H1 (cell line): ENCODE measurements at regions not wholly inside any gene's neighbourhood (a gene's known extent, or its start where the extent isn't known, plus 50 kb on each side); places are given as distances from the start of the nearest gene placed in this dataset.

ENCODE experiments used
- CTCF ChIA-PET: fragments of 300-600 bp; sonication (Branson Sonifier 250); formaldehyde crosslinking; loops from one replicate; lab custom pipeline; 2021; ENCODE audit not compliant: partially characterized antibody; lab: Charles Lee
- POLR2A ChIA-PET: fragments of 300-600 bp; sonication (Branson Sonifier 250); formaldehyde crosslinking; loops from one replicate; lab custom pipeline; 2021; ENCODE audit warnings: inconsistent platforms; ENCODE audit not compliant: partially characterized antibody; lab: Charles Lee
- DNase-seq, 2 experiments: peaks; one replicate each; pipeline versions ENCODE4 v3.0.0 to v3.0.0-alpha.2; 2010 to 2022; ENCODE audit warnings: low spot score in 2 of 2, low read depth in 1 of 2, mixed read lengths in 1 of 2
- FAIRE-seq: peaks from 2 replicates; lab custom pipeline; 2011; peaks lifted over from hg19 to GRCh38; lab: Jason Lieb, UNC
- H2AFZ ChIP-seq: 2 replicates; pipeline ENCODE4 v1.8.1; 2012; ENCODE audit warnings: low read length, inconsistent platforms
- H2AK5ac ChIP-seq: 2 replicates; pipeline ENCODE4 v1.6.1; 2013; ENCODE audit warnings: low read depth, low read length
- H2BK120ac ChIP-seq: replicated peaks from 2 replicates; pipeline ENCODE3; 2013; ENCODE audit warnings: low read depth, low read length, inconsistent platforms
- H2BK12ac ChIP-seq: 2 replicates; pipeline ENCODE4 v1.6.1; 2013; ENCODE audit warnings: low read depth, low read length
- H2BK15ac ChIP-seq: 2 replicates; pipeline ENCODE4 v1.6.1; 2013; ENCODE audit warnings: low read length
- H2BK20ac ChIP-seq: 2 replicates; pipeline ENCODE4 v1.6.1; 2013; ENCODE audit warnings: low read length
- H2BK5ac ChIP-seq: 2 replicates; pipeline ENCODE4 v1.6.1; 2013; ENCODE audit warnings: low read depth, low read length
- H3K14ac ChIP-seq: 2 replicates; pipeline ENCODE4 v1.6.1; 2013; ENCODE audit warnings: inconsistent platforms; ENCODE audit not compliant: insufficient read length
- H3K18ac ChIP-seq: 2 replicates; pipeline ENCODE4 v1.6.1; 2013; ENCODE audit warnings: low read length; ENCODE audit errors: extremely low read depth
- H3K23ac ChIP-seq: 2 replicates; pipeline ENCODE4 v1.6.1; 2013; ENCODE audit warnings: inconsistent platforms; ENCODE audit not compliant: insufficient read length
- H3K23me2 ChIP-seq: 2 replicates; pipeline ENCODE4 v1.6.1; 2013; ENCODE audit warnings: low read depth, low read length
- H3K27ac ChIP-seq: 2 replicates; pipeline ENCODE4 v1.6.1; 2011; ENCODE audit warnings: low read depth, low read length, inconsistent platforms
- H3K27me3 ChIP-seq, 4 experiments: replicated peaks in 1 of 4; 1 replicate in 1 of 4; 2 replicates in 3 of 4; pipeline versions ENCODE4 v1.6.1 to v1.8.1; 2011 to 2013; ENCODE audit warnings: low read length in 3 of 4, mild to moderate bottlenecking in 3 of 4, inconsistent platforms in 2 of 4, mixed read lengths in 2 of 4, moderate library complexity in 1 of 4; ENCODE audit not compliant: control insufficient read depth in 3 of 4, insufficient read depth in 3 of 4; ENCODE audit errors: extremely low read depth in 1 of 4
- H3K36me3 ChIP-seq, 4 experiments: 2 replicates each; pipeline versions ENCODE4 v1.6.1 to v1.8.1; 2011 to 2013; ENCODE audit warnings: mild to moderate bottlenecking in 4 of 4, low read length in 3 of 4, moderate library complexity in 2 of 4, control low read depth in 1 of 4, inconsistent platforms in 1 of 4; ENCODE audit not compliant: insufficient read depth in 4 of 4, control insufficient read depth in 2 of 4
- H3K4ac ChIP-seq: replicated peaks from 2 replicates; pipeline ENCODE3; 2013; ENCODE audit warnings: low read length, low read depth, mixed read lengths, inconsistent platforms; ENCODE audit not compliant: insufficient read length
- H3K4me1 ChIP-seq, 4 experiments: replicated peaks in 1 of 4; 1 replicate in 1 of 4; 2 replicates in 3 of 4; pipeline versions ENCODE4 v1.6.1 to v1.8.1; 2011 to 2013; ENCODE audit warnings: low read length in 3 of 4, inconsistent platforms in 2 of 4, mixed read lengths in 1 of 4; ENCODE audit not compliant: insufficient read depth in 4 of 4, control insufficient read depth in 3 of 4
- H3K4me2 ChIP-seq, 2 experiments: 2 replicates each; pipeline versions ENCODE4 v1.6.1 to v1.8.1; 2011 to 2013; ENCODE audit warnings: low read depth in 2 of 2, low read length in 2 of 2, control low read depth in 1 of 2, inconsistent platforms in 1 of 2, mild to moderate bottlenecking in 1 of 2; ENCODE audit not compliant: insufficient read depth in 1 of 2
- H3K4me3 ChIP-seq, 4 experiments: fragments of 200-600, 300-600 bp in 1 of 4; sonication (generic), shearing (Covaris generic), sonication (Bioruptor Twin) in 1 of 4; 2 replicates each; pipeline versions ENCODE4 v1.5.1 to v1.8.1; 2011 to 2016; ENCODE audit warnings: low read length in 4 of 4, low read depth in 3 of 4, control low read depth in 2 of 4, inconsistent platforms in 2 of 4, mild to moderate bottlenecking in 2 of 4, mixed read lengths in 1 of 4, moderate library complexity in 1 of 4; ENCODE audit not compliant: insufficient read depth in 2 of 4; ENCODE audit errors: extremely low read depth in 1 of 4
- H3K56ac ChIP-seq: replicated peaks from 2 replicates; pipeline ENCODE3; 2013; ENCODE audit warnings: low read depth, mild to moderate bottlenecking, mixed read lengths, low read length, inconsistent platforms; ENCODE audit not compliant: insufficient read length
- H3K79me1 ChIP-seq: 2 replicates; pipeline ENCODE4 v1.6.1; 2013; ENCODE audit warnings: low read depth, low read length, control low read depth
- H3K79me2 ChIP-seq, 2 experiments: 2 replicates each; pipeline versions ENCODE4 v1.6.1 to v1.8.1; 2012 to 2013; ENCODE audit warnings: low read length in 2 of 2, mild to moderate bottlenecking in 2 of 2, inconsistent platforms in 1 of 2; ENCODE audit not compliant: insufficient read depth in 2 of 2, control insufficient read depth in 1 of 2
- H3K9ac ChIP-seq, 4 experiments: replicated peaks in 1 of 4; 1 replicate in 1 of 4; 2 replicates in 3 of 4; pipeline versions ENCODE4 v1.6.1 to v1.8.1; 2011 to 2013; ENCODE audit warnings: low read depth in 3 of 4, low read length in 3 of 4, control low read depth in 2 of 4, mild to moderate bottlenecking in 2 of 4, moderate library complexity in 2 of 4, inconsistent platforms in 1 of 4; ENCODE audit errors: extremely low read depth in 1 of 4
- H3K9me3 ChIP-seq, 2 experiments: 2 replicates each; pipeline versions ENCODE4 v1.6.1 to v1.8.1; 2012 to 2013; ENCODE audit warnings: mild to moderate bottlenecking in 2 of 2, moderate library complexity in 2 of 2, control low read depth in 1 of 2, inconsistent platforms in 1 of 2, low read depth in 1 of 2, low read length in 1 of 2, mixed read lengths in 1 of 2; ENCODE audit not compliant: insufficient read depth in 2 of 2
- H4K20me1 ChIP-seq, 2 experiments: replicated peaks in 1 of 2; 2 replicates each; pipeline versions ENCODE3 to v1.8.1; 2011 to 2013; ENCODE audit warnings: inconsistent platforms in 2 of 2, low read length in 2 of 2, mild to moderate bottlenecking in 1 of 2; ENCODE audit not compliant: insufficient read depth in 2 of 2, control insufficient read depth in 1 of 2
- H4K5ac ChIP-seq: 2 replicates; pipeline ENCODE4 v1.6.1; 2013; ENCODE audit warnings: low read length, low read depth, mixed read lengths, inconsistent platforms; ENCODE audit not compliant: insufficient read length
- H4K8ac ChIP-seq: 2 replicates; pipeline ENCODE4 v1.8.0; 2013; ENCODE audit warnings: mild to moderate bottlenecking, moderate library complexity, low read length, inconsistent platforms; ENCODE audit not compliant: insufficient read depth; ENCODE audit errors: extremely low read depth
- H4K91ac ChIP-seq: replicated peaks from 2 replicates; pipeline ENCODE3; 2013; ENCODE audit warnings: low read length, mixed read lengths, inconsistent platforms; ENCODE audit not compliant: insufficient read length
- BRCA1 ChIP-seq: IDR thresholded peaks from 2 replicates; pipeline ENCODE4 v1.6.1; 2012; ENCODE audit warnings: low read depth, low read length, improper control_type of control experiment
- CTBP2 ChIP-seq: IDR thresholded peaks from 2 replicates; pipeline ENCODE4 v1.7.0; 2011; ENCODE audit warnings: borderline replicate concordance, mild to moderate bottlenecking, moderate library complexity, mixed read lengths, low read length; ENCODE audit not compliant: insufficient read depth, insufficient read length
- E2F6 ChIP-seq: IDR thresholded peaks from 2 replicates; pipeline ENCODE4 v1.6.1; 2012; ENCODE audit warnings: inconsistent platforms
- PHF8 ChIP-seq: fragments of 200-600 bp; sonication (generic); conservative IDR thresholded peaks from 2 replicates; pipeline ENCODE4 v1.7.1; 2012; ENCODE audit warnings: low read depth, mild to moderate bottlenecking, inconsistent platforms, low read length, moderate library complexity
- POLR2A ChIP-seq, 2 experiments: IDR thresholded peaks; 1 replicate in 1 of 2; 2 replicates in 1 of 2; pipeline ENCODE4 v1.6.1; 2011; ENCODE audit warnings: low read depth in 2 of 2, low read length in 2 of 2, mild to moderate bottlenecking in 2 of 2; ENCODE audit errors: control extremely low read depth in 1 of 2
- RFX5 ChIP-seq: IDR thresholded peaks from 2 replicates; pipeline ENCODE4 v1.6.1; 2011; ENCODE audit warnings: low read depth, low read length, improper control_type of control experiment, borderline replicate concordance
- RNF2 ChIP-seq: fragments of 200-900, 300-1000 bp; sonication (generic); IDR thresholded peaks from 2 replicates; pipeline ENCODE4 v1.7.1; 2016; ENCODE audit warnings: borderline replicate concordance, low read depth, mild to moderate bottlenecking, antibody characterized with exemption, low read length; ENCODE audit not compliant: poor library complexity, severe bottlenecking; ENCODE audit errors: missing control alignments
- USF2 ChIP-seq: IDR thresholded peaks from 2 replicates; pipeline ENCODE4 v1.6.1; 2011; ENCODE audit warnings: low read length, improper control_type of control experiment
- WGBS, 2 experiments: shearing (Covaris generic) in 1 of 2; methylation state at CpG; one replicate each; pipeline versions ENCODE4 v1.1.6 to v1.1.7; 2013 to 2015; ENCODE audit warnings: low lambda C conversion rate in 2 of 2, mixed read lengths in 2 of 2, inconsistent platforms in 1 of 2, low coverage in 1 of 2, missing lambda C conversion rate in 1 of 2; ENCODE audit not compliant: insufficient replicate concordance in 2 of 2, insufficient coverage in 1 of 2, insufficient read length in 1 of 2; ENCODE audit errors: extremely low coverage in 1 of 2, missing lambda C conversion rate in 1 of 2; 5-methylcytosine and 5-hydroxymethylcytosine counted together

GRCh38 chr5:45037927-45038326, 229.2 kb downstream of the MRPS30 start:
- Histone ChIP-seq H3K4me3 (no peak overlapping the region), H4K91ac (no peak overlapping the region), H3K27ac (no peak overlapping the region), H3K23me2 (no peaks in the 10 kb centered on the region), H2BK12ac (no peak overlapping the region), H4K20me1 (no peaks in the 10 kb centered on the region), H3K36me3 (no peaks in the 10 kb centered on the region), H2BK15ac (no peak overlapping the region), H3K18ac (no peak overlapping the region), H3K23ac (no peak overlapping the region), H3K4me1 (no peaks in the 10 kb centered on the region; a peak in 1 of 7 replicates), H3K79me2 (no peaks in the 10 kb centered on the region), H3K56ac (no peak overlapping the region), H2BK5ac (no peak overlapping the region), H3K9me3 (no peaks in the 10 kb centered on the region), H2BK20ac (no peak overlapping the region), H3K79me1 (no peaks in the 10 kb centered on the region), H3K14ac (no peak overlapping the region), H2AFZ (no peak overlapping the region), H2AK5ac (no peak overlapping the region), H3K9ac (no peak overlapping the region), H3K4me2 (no peak overlapping the region), H2BK120ac (no peak overlapping the region), H3K27me3 (no peaks in the 10 kb centered on the region), H4K8ac (no peak overlapping the region), H3K4ac (no peak overlapping the region), H4K5ac (peak overlapping the region; percentile 36)
- WGBS, 2 experiments, result 76% methylated on average over 3 of the region's 3 CpGs; no CpG with 5 or more reads in 1 of the 2 experiments
- FAIRE-seq (no peak), DNase-seq (no peak)
- CTCF ChIA-PET, result interaction anchor here (0.7 to 3.2 kb wide), 28 partner anchors 10 to 702 kb away, joined by 3 to 20 read pairs (median 3); partner anchors contain the start of gene HCN1
- POLR2A ChIA-PET, result no interaction called here
- no peak for TF ChIP-seq POLR2A (IDR thresholded peaks at IDR 0.05; ENCODE audit: control extremely low read depth in 1 of 2, low read depth in 2 of 2, low read length in 2 of 2)
- no peak for TF ChIP-seq CTBP2
- TF ChIP-seq RNF2, result no peak
- no peak for TF ChIP-seq RFX5
- TF ChIP-seq USF2, result no peak
- TF ChIP-seq PHF8, result no peak
- no peak for TF ChIP-seq BRCA1
- no peak for TF ChIP-seq E2F6
